Endothelial cell of umbilical vein (primary cell): ENCODE measurements at regions not wholly inside any gene's neighbourhood (a gene's known extent, or its start where the extent isn't known, plus 50 kb on each side); places are given as distances from the start of the nearest gene placed in this dataset.

Experiments
- BruUV-seq: library from RNA; stranded (reverse); fragments of 400-500 nt; replicated peaks from 2 replicates; lab custom pipeline; 2021; lab: Mats Ljungman, UMichigan
- CTCF ChIA-PET: fragments of 300-600, 350-600 bp; sonication (Branson Sonifier 250); formaldehyde crosslinking; loops from one replicate; lab custom pipeline; 2021; ENCODE audit warnings: antibody characterized with exemption, inconsistent platforms; lab: Charles Lee
- POLR2A ChIA-PET: fragments of 300-600, 350-600 bp; sonication (Branson Sonifier 250); formaldehyde crosslinking; loops from one replicate; lab custom pipeline; 2021; ENCODE audit warnings: antibody characterized with exemption, inconsistent platforms; lab: Charles Lee
- DNase-seq: peaks from one replicate; pipeline ENCODE4 v3.0.0-alpha.2; 2011; ENCODE audit warnings: low read depth, low spot score
- FAIRE-seq: peaks from 2 replicates; lab custom pipeline; 2011; peaks lifted over from hg19 to GRCh38; lab: Jason Lieb, UNC
- H2AFZ ChIP-seq: 2 replicates; pipeline ENCODE4 v1.6.0; 2012; ENCODE audit warnings: low read depth, low read length, control low read depth, inconsistent platforms
- H3K27ac ChIP-seq: 2 replicates; pipeline ENCODE4 v1.5.1; 2011; ENCODE audit warnings: low read depth, mild to moderate bottlenecking, control low read depth, low read length, moderate library complexity; ENCODE audit not compliant: insufficient read depth
- H3K27me3 ChIP-seq, 2 experiments: 2 replicates each; pipeline versions ENCODE4 v1.6.0 to v1.6.1; 2011; ENCODE audit warnings: low read length in 2 of 2, mixed read lengths in 1 of 2; ENCODE audit not compliant: control insufficient read depth in 2 of 2, insufficient read depth in 2 of 2
- H3K36me3 ChIP-seq, 2 experiments: 2 replicates in 1 of 2; 3 replicates in 1 of 2; pipeline ENCODE4 v1.5.1; 2011; ENCODE audit warnings: low read length in 2 of 2, mild to moderate bottlenecking in 1 of 2, moderate library complexity in 1 of 2; ENCODE audit not compliant: control insufficient read depth in 2 of 2, insufficient read depth in 2 of 2; ENCODE audit errors: extremely low read depth in 1 of 2
- H3K4me1 ChIP-seq: 3 replicates; pipeline ENCODE4 v1.5.1; 2011; ENCODE audit warnings: mild to moderate bottlenecking, low read length; ENCODE audit not compliant: control insufficient read depth, insufficient read depth; ENCODE audit errors: extremely low read depth
- H3K4me2 ChIP-seq: 2 replicates; pipeline ENCODE4 v1.6.1; 2011; ENCODE audit warnings: low read length, control low read depth, mixed read lengths; ENCODE audit not compliant: insufficient read depth
- H3K4me3 ChIP-seq, 3 experiments: fragments of 200-600 bp in 1 of 3; sonication (generic), shearing (Covaris generic) in 1 of 3; replicated peaks in 1 of 3; 2 replicates each; pipeline ENCODE4 v1.5.1; 2011 to 2016; ENCODE audit warnings: control low read depth in 3 of 3, low read length in 3 of 3, mild to moderate bottlenecking in 2 of 3, inconsistent platforms in 1 of 3, low read depth in 1 of 3, moderate library complexity in 1 of 3; ENCODE audit not compliant: insufficient read depth in 1 of 3
- H3K79me2 ChIP-seq: 2 replicates; pipeline ENCODE4 v1.6.0; 2012; ENCODE audit warnings: low read length, inconsistent platforms; ENCODE audit not compliant: control insufficient read depth, insufficient read depth
- H3K9ac ChIP-seq: replicated peaks from 2 replicates; pipeline ENCODE3; 2011; ENCODE audit warnings: low read length, control low read depth; ENCODE audit not compliant: insufficient read depth; ENCODE audit errors: extremely low read depth
- H3K9me1 ChIP-seq: replicated peaks from 3 replicates; pipeline ENCODE4 v1.6.0; 2011; ENCODE audit warnings: mild to moderate bottlenecking, low read length; ENCODE audit not compliant: control insufficient read depth, insufficient read depth; ENCODE audit errors: extremely low read depth
- H3K9me3 ChIP-seq: replicated peaks from 2 replicates; pipeline ENCODE4 v1.5.1; 2012; ENCODE audit warnings: low read length, inconsistent platforms; ENCODE audit not compliant: control insufficient read depth, insufficient read depth
- H4K20me1 ChIP-seq: replicated peaks from 2 replicates; pipeline ENCODE3; 2011; ENCODE audit warnings: mild to moderate bottlenecking, low read length; ENCODE audit not compliant: control insufficient read depth, insufficient read depth; ENCODE audit errors: extremely low read depth
- EZH2 ChIP-seq: IDR thresholded peaks from 2 replicates; pipeline ENCODE4 v1.6.1; 2012; ENCODE audit warnings: borderline replicate concordance, low read depth, mild to moderate bottlenecking, moderate library complexity, low read length, inconsistent platforms; ENCODE audit not compliant: severe bottlenecking
- FOS ChIP-seq: IDR thresholded peaks from 2 replicates; pipeline ENCODE4 v1.6.1; 2011; ENCODE audit warnings: mild to moderate bottlenecking, low read length, moderate library complexity, borderline replicate concordance; ENCODE audit not compliant: insufficient read depth
- GATA2 ChIP-seq: IDR thresholded peaks from 2 replicates; pipeline ENCODE4 v1.7.0; 2011; ENCODE audit warnings: low read depth, mild to moderate bottlenecking, moderate library complexity, mixed read lengths, low read length; ENCODE audit not compliant: insufficient read length, insufficient read depth
- JUN ChIP-seq: IDR thresholded peaks from 2 replicates; pipeline ENCODE4 v1.6.1; 2011; ENCODE audit warnings: borderline replicate concordance, low read depth; ENCODE audit not compliant: insufficient read length, insufficient read depth
- MYC ChIP-seq: IDR thresholded peaks from one replicate; pipeline ENCODE4 v1.6.1; 2011; ENCODE audit warnings: mild to moderate bottlenecking, low read depth, low read length
- POLR2A ChIP-seq: IDR thresholded peaks from 2 replicates; pipeline ENCODE4 v1.6.1; 2012; ENCODE audit warnings: low read depth, mild to moderate bottlenecking, control low read depth, low read length
- POLR2AphosphoS5 ChIP-seq: IDR thresholded peaks from 2 replicates; pipeline ENCODE4 v1.6.1; 2012; ENCODE audit warnings: low read depth, mild to moderate bottlenecking, control low read depth, low read length, moderate library complexity; ENCODE audit not compliant: insufficient read depth
- dilution Hi-C: fragments of 300-500 bp; cut with MboI; formaldehyde crosslinking; loops from one replicate; pipeline ENCODE4 v1.15.0; 2019; ENCODE audit warnings: low sequenced_read_pairs; ENCODE audit not compliant: extremely low pct_ligation_motif_present
- intact Hi-C: fragments of 100-400 bp; cut with micrococcal nuclease; formaldehyde crosslinking; loops from one replicate; pipeline ENCODE4 v1.10.0; 2022
- TF ChIP-seq, protein P1 (sequence below), 2 donors: IDR thresholded peaks; 1 replicate in 1 of 2; 2 replicates in 1 of 2; pipeline ENCODE4 v1.5.1; 2011; ENCODE audit warnings: low read length in 2 of 2, mild to moderate bottlenecking in 2 of 2, moderate library complexity in 2 of 2, control low read depth in 1 of 2, inconsistent platforms in 1 of 2, low read depth in 1 of 2; ENCODE audit not compliant: insufficient read depth in 1 of 2; ENCODE audit errors: extremely low read depth in 1 of 2
- TF ChIP-seq, protein P2 (sequence below): IDR thresholded peaks from 2 replicates; pipeline ENCODE4 v1.6.1; 2011; ENCODE audit not compliant: insufficient read depth, insufficient read length

DNA sequence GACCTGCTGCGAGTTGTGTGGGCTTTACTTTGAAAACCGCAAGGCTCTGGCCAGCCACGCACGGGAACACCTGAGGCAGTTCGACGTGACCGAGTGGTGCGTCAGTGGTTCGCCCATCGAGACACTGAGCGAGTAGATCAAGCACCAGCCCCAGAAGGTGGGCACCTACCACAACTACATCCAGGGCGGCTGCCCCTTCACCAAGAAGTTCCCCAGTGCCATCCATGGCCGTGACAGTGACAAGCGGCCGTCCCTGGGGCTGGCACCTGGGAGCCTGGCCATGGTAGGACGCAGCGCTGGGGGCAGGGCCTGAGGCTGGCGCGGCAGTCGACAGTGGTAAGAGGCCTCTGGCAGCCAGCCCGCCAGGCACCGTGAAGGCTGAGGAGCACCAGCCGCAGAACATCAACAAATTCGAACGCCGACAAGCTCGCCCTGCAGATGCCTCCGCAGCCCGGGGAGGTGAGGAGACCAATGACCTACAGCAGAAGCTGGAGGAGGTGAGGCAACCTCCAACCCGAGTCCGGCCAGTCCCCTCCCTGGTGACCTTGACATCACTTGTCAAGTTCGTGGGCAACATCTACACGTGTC lies 545.2 kb upstream of the CCDC179 start:
- FAIRE-seq (no peak), DNase-seq (no peak)
- intact Hi-C loops, result no loop called here
- Histone ChIP-seq H3K27ac (no peak overlapping the region), H3K4me3 (no peak overlapping the region), H2AFZ (no peak overlapping the region), H3K9me3 (no peaks in the 10 kb centered on the region), H3K4me2 (no peak overlapping the region), H3K9ac (no peak overlapping the region), H3K9me1 (no peaks in the 10 kb centered on the region), H3K27me3 (no peaks in the 10 kb centered on the region), H3K4me1 (no peaks in the 10 kb centered on the region), H3K79me2 (no peaks in the 10 kb centered on the region), H4K20me1 (no peaks in the 10 kb centered on the region), H3K36me3 (no peaks in the 10 kb centered on the region)
- BruUV-seq, result no TSS peak
- TF ChIP-seq POLR2AphosphoS5 (no peak), EZH2 (no peak), MYC (no peak), FOS (no peak), GATA2 (no peak)
- dilution Hi-C loops, result no loop called here
- ChIA-PET POLR2A (no interaction called here), CTCF (no interaction called here)

- Histone ChIP-seq H3K27me3 (no peaks in the 10 kb centered on the region), H4K20me1 (no peaks in the 10 kb centered on the region), H2AFZ (no peak overlapping the region), H3K36me3 (no peaks in the 10 kb centered on the region), H3K4me2 (no peak overlapping the region), H3K4me1 (no peaks in the 10 kb centered on the region), H3K27ac (no peak overlapping the region), H3K9me3 (no peaks in the 10 kb centered on the region), H3K79me2 (no peaks in the 10 kb centered on the region), H3K4me3 (no peak overlapping the region), H3K9me1 (no peaks in the 10 kb centered on the region), H3K9ac (no peak overlapping the region)
- POLR2A ChIA-PET, result no interaction called here
- DNase-seq (no peak), FAIRE-seq (no peak)
- BruUV-seq, result no TSS peak
- dilution Hi-C loops, result no loop called here
- intact Hi-C loops, result no loop called here
- TF ChIP-seq JUN (no peak), MYC (no peak), POLR2A (no peak), EZH2 (no peak), POLR2AphosphoS5 (no peak), GATA2 (no peak), FOS (no peak)
- TF ChIP-seq, protein P1, sequence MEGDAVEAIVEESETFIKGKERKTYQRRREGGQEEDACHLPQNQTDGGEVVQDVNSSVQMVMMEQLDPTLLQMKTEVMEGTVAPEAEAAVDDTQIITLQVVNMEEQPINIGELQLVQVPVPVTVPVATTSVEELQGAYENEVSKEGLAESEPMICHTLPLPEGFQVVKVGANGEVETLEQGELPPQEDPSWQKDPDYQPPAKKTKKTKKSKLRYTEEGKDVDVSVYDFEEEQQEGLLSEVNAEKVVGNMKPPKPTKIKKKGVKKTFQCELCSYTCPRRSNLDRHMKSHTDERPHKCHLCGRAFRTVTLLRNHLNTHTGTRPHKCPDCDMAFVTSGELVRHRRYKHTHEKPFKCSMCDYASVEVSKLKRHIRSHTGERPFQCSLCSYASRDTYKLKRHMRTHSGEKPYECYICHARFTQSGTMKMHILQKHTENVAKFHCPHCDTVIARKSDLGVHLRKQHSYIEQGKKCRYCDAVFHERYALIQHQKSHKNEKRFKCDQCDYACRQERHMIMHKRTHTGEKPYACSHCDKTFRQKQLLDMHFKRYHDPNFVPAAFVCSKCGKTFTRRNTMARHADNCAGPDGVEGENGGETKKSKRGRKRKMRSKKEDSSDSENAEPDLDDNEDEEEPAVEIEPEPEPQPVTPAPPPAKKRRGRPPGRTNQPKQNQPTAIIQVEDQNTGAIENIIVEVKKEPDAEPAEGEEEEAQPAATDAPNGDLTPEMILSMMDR (IDR thresholded peaks at IDR 0.05; ENCODE audit: extremely low read depth in 1 of 2, insufficient read depth in 1 of 2, low read depth in 1 of 2, low read length in 2 of 2), result no peak
- TF ChIP-seq, protein P2, sequence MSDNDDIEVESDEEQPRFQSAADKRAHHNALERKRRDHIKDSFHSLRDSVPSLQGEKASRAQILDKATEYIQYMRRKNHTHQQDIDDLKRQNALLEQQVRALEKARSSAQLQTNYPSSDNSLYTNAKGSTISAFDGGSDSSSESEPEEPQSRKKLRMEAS, result no peak
- CTCF ChIA-PET, result no interaction called here
Measured at GRCh38 chr11:23406131-23406819, 546.0 kb upstream of the CCDC179 start.
